Fibroblast of lung (primary cell): ENCODE measurements at regions not wholly inside any gene's neighbourhood (a gene's known extent, or its start where the extent isn't known, plus 50 kb on each side); places are given as distances from the start of the nearest gene placed in this dataset.

ENCODE experiments used
- DNase-seq, 2 donors: peaks; one replicate each; pipeline versions ENCODE4 v3.0.0 to v3.0.0-alpha.2; 2010; ENCODE audit warnings: low read depth in 2 of 2
- H2AFZ ChIP-seq: 2 replicates; pipeline ENCODE4 v1.5.1; 2012; ENCODE audit warnings: low read length, control low read depth, inconsistent platforms
- H3K27ac ChIP-seq: 2 replicates; pipeline ENCODE4 v1.5.1; 2011; ENCODE audit warnings: low read length, control low read depth; ENCODE audit not compliant: insufficient read depth
- H3K27me3 ChIP-seq: 2 replicates; pipeline ENCODE4 v1.5.1; 2011; ENCODE audit warnings: mild to moderate bottlenecking, low read length; ENCODE audit not compliant: control insufficient read depth, insufficient read depth
- H3K36me3 ChIP-seq: 2 replicates; pipeline ENCODE4 v1.5.1; 2011; ENCODE audit warnings: low read length; ENCODE audit not compliant: control insufficient read depth, insufficient read depth
- H3K4me1 ChIP-seq: 2 replicates; pipeline ENCODE4 v1.5.1; 2011; ENCODE audit warnings: low read length; ENCODE audit not compliant: control insufficient read depth, insufficient read depth; ENCODE audit errors: extremely low read depth
- H3K4me2 ChIP-seq: 2 replicates; pipeline ENCODE4 v1.5.1; 2011; ENCODE audit warnings: low read length, control low read depth; ENCODE audit not compliant: insufficient read depth; ENCODE audit errors: extremely low read depth
- H3K4me3 ChIP-seq, 4 experiments: fragments of 200-600 bp in 1 of 4; sonication (generic) in 1 of 4; replicated peaks in 1 of 4; 2 replicates each; pipeline ENCODE4 v1.5.1; 2011 to 2016; ENCODE audit warnings: low read length in 4 of 4, low read depth in 3 of 4, mild to moderate bottlenecking in 3 of 4, control low read depth in 2 of 4, inconsistent platforms in 1 of 4, mixed read lengths in 1 of 4; ENCODE audit not compliant: insufficient read depth in 1 of 4; ENCODE audit errors: control extremely low read depth in 1 of 4
- H3K79me2 ChIP-seq: 2 replicates; pipeline ENCODE4 v1.5.1; 2012; ENCODE audit warnings: mild to moderate bottlenecking, low read length, inconsistent platforms; ENCODE audit not compliant: control insufficient read depth, insufficient read depth
- H3K9ac ChIP-seq: 2 replicates; pipeline ENCODE4 v1.5.1; 2011; ENCODE audit warnings: mild to moderate bottlenecking, low read length, control low read depth; ENCODE audit not compliant: insufficient read depth
- H3K9me3 ChIP-seq: 2 replicates; pipeline ENCODE4 v1.5.1; 2012; ENCODE audit warnings: low read depth, low read length; ENCODE audit not compliant: control insufficient read depth, insufficient read depth
- H4K20me1 ChIP-seq: 2 replicates; pipeline ENCODE4 v1.5.1; 2011; ENCODE audit warnings: low read length; ENCODE audit not compliant: control insufficient read depth, insufficient read depth; ENCODE audit errors: extremely low read depth
- CTCF ChIP-seq, 2 donors: IDR thresholded peaks in 1 of 2; conservative IDR thresholded peaks in 1 of 2; 1 replicate in 1 of 2; 2 replicates in 1 of 2; pipeline ENCODE4 v1.5.1; 2011 to 2012; ENCODE audit warnings: low read length in 2 of 2, control low read depth in 1 of 2, inconsistent platforms in 1 of 2, low read depth in 1 of 2, mild to moderate bottlenecking in 1 of 2
- EZH2 ChIP-seq: IDR thresholded peaks from 2 replicates; pipeline ENCODE4 v1.5.1; 2012; ENCODE audit warnings: low read length, control low read depth, mild to moderate bottlenecking; ENCODE audit errors: missing control alignments

- Histone ChIP-seq H3K4me2 (no peak overlapping the region), H3K9ac (no peak overlapping the region), H3K4me3 (no peak overlapping the region), H3K9me3 (no peaks in the 10 kb centered on the region), H3K36me3 (no peaks in the 10 kb centered on the region), H2AFZ (no peak overlapping the region), H4K20me1 (no peaks in the 10 kb centered on the region), H3K27me3 (peaks cover 4% of the 10 kb centered on the region), H3K4me1 (no peaks in the 10 kb centered on the region), H3K27ac (no peak overlapping the region), H3K79me2 (no peaks in the 10 kb centered on the region)
- TF ChIP-seq EZH2 (no peak), CTCF (conservative IDR thresholded peaks at IDR 0.05 in 1 of 2, IDR thresholded peaks at IDR 0.05 in 1 of 2; ENCODE audit: low read depth in 1 of 2, low read length in 2 of 2) (no peak)
- peak in 1 of 2 donors; percentile 68 for DNase-seq
These were observed 194.7 kb upstream of the BMPER start for GRCh38 chr7:33710608-33711007.

- no peaks in the 10 kb centered on the region for H3K9me3 ChIP-seq
- no peak overlapping the region for H3K4me2 ChIP-seq
- no peak overlapping the region for H2AFZ ChIP-seq
- DNase-seq, result no peak
- H3K27ac ChIP-seq, result no peak overlapping the region
- H3K4me1 ChIP-seq, result no peaks in the 10 kb centered on the region
- H4K20me1 ChIP-seq, result no peaks in the 10 kb centered on the region
- no peaks in the 10 kb centered on the region for H3K79me2 ChIP-seq
- TF ChIP-seq CTCF (conservative IDR thresholded peaks at IDR 0.05 in 1 of 2, IDR thresholded peaks at IDR 0.05 in 1 of 2; ENCODE audit: low read depth in 1 of 2, low read length in 2 of 2), result no peak
- TF ChIP-seq EZH2, result no peak
- no peak overlapping the region for H3K4me3 ChIP-seq
- H3K9ac ChIP-seq, result no peak overlapping the region
- peaks cover 4% of the 10 kb centered on the region for H3K27me3 ChIP-seq
- H3K36me3 ChIP-seq, result no peaks in the 10 kb centered on the region
These were observed 193.9 kb upstream of the BMPER start for GRCh38 chr7:33711231-33712019.

GRCh38 chr7:33712020-33712414, 193.3 kb upstream of the BMPER start:
- peaks cover 4% of the 10 kb centered on the region for H3K27me3 ChIP-seq
- no peak overlapping the region for H3K4me3 ChIP-seq
- no peaks in the 10 kb centered on the region for H3K36me3 ChIP-seq
- TF ChIP-seq EZH2 (no peak), CTCF (conservative IDR thresholded peaks at IDR 0.05 in 1 of 2, IDR thresholded peaks at IDR 0.05 in 1 of 2; ENCODE audit: low read depth in 1 of 2, low read length in 2 of 2) (no peak)
- no peaks in the 10 kb centered on the region for H3K9me3 ChIP-seq
- no peaks in the 10 kb centered on the region for H4K20me1 ChIP-seq
- DNase-seq, result no peak
- no peak overlapping the region for H3K27ac ChIP-seq
- H3K9ac ChIP-seq, result no peak overlapping the region
- H3K79me2 ChIP-seq, result no peaks in the 10 kb centered on the region
- no peak overlapping the region for H3K4me2 ChIP-seq
- no peak overlapping the region for H2AFZ ChIP-seq
- no peaks in the 10 kb centered on the region for H3K4me1 ChIP-seq
